Hindlimb muscle (tissue), 1 donor: ENCODE measurements at regions not wholly inside any gene's neighbourhood (a gene's known extent, or its start where the extent isn't known, plus 50 kb on each side); places are given as distances from the start of the nearest gene placed in this dataset.

Source experiments
- DNase-seq: peaks from one replicate; pipeline ENCODE4 v3.0.0-alpha.2; 2013

GRCh38 chr4:37109756-37110155, 134.8 kb upstream of the NWD2 start:
- no peak for DNase-seq

GRCh38 chr4:37124800-37125199, 119.7 kb upstream of the NWD2 start:
- DNase-seq: no peak

- DNase-seq: no peak
These were observed 118.5 kb upstream of the NWD2 start for GRCh38 chr4:37126051-37126450.

DNA sequence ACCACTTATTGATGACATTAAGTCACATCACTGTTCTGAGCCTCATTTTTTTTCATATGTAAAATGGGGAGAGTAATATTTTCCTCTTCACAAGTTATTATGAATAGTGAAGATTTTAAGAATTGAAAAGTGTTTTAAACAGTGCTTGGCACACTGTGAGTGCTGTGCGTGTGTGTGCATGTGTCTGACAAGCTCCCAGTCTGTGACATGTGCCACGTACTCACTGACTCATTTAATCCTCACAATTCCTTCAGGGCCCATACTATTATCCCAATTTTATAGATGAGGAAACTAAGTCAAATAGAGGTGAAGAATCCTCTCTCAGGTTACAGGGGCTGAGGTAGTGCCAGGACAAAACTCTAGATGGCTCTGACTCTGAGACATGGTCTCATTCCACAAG, 114.1 kb upstream of the NWD2 start:
- no peak for DNase-seq

- no peak for DNase-seq
These were observed 112.1 kb upstream of the NWD2 start for GRCh38 chr4:37132351-37132974.

DNA sequence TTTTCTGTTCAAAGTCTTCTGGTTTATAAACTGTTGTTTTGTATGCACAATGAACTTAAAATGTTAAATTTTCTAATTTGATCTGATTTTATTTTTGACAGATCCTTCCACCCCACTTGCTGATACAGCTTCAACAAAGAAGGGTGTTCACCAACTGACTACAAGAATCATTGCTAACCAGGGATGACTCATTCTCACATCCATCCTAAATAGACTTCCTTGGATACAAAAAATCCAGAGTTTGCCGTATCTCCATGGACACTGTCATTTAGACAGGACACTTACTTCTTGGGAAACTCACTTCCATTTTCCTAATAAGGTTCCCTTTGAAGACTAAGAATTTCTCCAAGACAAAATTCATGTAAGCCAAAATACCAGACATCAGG, 111.6 kb upstream of the NWD2 start:
- no peak for DNase-seq

DNA sequence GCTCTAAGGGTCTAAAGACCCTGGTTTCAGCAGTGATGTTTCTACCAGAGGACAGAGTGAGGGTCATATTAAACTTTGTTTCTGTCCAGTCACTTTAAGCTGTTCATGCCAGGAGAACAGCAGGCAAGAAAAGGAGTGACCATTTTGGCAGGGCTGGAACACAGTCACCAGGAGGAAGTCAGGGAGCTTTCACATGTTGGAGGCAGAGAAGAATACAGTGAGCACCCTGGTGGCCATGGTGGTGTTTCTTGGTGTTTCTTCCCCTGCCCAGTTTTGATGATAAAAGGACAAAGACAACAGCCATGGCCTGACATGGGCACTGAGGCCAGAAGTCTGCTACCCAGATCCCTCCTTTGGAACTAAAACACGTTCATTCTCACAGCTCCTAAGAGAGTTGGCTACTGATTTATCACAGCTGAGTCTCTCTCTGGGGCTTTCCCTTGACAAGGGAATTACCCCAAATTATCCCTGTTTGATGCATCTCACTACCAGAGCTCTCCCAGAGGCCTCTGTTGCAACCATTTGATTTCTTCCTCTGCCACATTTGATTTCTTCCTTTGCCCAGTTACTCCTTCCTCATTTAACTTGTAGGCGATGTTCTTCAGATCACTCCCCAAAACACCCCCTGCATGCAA, 106.4 kb upstream of the NWD2 start:
- DNase-seq: no peak

DNA sequence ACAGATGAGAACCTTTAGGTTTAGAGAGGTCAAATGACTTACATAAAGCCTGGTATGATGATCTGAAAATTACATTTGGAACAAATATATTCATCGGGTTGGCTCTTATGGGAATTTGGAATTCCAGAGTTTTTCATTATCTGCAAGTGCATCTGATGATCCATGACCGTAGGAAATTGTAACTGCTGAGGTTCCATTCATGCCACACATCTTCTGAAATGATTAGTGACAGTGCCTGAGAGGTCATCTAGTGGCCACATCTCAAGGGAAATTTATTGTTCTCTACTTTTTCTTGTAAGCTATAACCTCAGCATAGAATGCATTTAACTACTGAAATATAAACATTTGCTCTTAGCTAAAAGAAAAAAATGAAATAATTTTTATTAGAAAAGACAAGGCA, 105.8 kb upstream of the NWD2 start:
- no peak for DNase-seq

DNA sequence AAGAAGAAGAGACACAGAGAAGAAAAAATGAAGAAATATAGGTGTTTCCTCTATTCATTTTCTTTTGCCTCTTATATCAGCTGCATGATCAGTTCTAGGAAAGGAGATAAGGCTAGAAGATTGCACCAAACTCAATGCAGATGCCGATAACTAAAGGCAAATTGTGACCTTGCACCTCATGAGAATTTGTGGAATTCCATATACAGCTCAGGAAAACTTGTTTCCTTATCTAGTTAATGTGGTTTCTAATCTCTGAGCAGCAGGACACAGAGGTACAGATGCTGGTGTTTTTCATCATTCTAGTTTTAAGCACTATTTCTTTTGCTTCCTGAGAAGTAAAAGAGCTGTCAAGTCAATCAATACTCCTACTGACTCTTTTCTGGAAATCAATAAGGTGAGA, 104.6 kb upstream of the NWD2 start:
- DNase-seq: no peak

- DNase-seq: no peak
These were observed 98.3 kb upstream of the NWD2 start for GRCh38 chr4:37146260-37146659.

DNA sequence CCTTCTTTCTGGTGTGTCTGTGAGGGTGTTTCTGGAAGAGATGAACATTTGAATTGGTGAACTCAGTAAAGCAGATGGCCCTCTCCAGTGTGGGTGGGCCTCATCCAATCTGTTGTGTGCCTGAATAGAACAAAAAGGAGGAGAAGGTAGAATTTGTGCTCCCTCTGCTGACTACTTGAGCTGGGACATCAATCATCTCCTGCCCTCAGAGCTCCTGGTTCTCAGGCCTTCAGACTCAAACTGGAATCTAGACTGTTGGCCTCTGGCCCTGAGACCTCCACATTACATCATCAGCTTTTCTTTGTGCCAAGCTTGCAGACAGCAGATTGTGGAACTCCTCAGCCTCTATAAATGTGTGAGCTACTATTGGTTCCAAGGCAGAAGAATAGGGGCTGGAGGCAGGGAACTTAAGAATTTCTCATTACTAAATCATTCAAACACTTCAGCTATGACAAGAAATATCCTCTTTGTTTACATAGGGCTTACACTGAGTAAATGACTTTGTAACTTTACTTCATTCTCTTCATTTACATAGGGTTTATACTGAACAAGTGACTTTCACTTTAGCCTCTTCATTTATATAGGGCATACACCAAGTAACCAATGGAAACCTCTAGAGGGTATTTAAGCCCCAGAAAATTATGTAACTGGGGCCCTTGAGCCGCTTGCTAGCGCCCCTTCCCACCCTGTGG, 86.9 kb upstream of the NWD2 start:
- no peak for DNase-seq

- DNase-seq: no peak
These were observed 83.9 kb upstream of the NWD2 start for GRCh38 chr4:37160653-37161052.

- DNase-seq: no peak
These were observed 78.7 kb upstream of the NWD2 start for GRCh38 chr4:37165844-37166243.

DNA sequence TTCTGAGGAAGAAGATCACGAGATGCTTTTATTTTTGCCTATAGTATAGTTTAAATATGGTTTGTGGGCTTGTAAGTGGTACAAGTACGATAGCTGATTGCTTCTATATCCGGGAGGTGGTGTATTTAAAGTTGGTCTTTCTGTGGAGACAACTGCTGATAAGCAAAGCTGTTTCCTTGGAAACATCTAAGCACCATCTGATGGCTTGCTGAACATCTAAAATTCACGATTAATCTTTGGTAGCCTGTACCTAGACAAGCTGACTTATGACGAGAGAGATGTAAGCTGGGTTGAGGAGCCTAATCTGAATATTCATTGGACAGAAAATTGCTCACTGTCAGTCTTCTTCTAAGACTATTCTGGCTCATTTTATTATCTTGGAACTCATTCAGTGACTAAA, 74.6 kb upstream of the NWD2 start:
- no peak for DNase-seq

DNA sequence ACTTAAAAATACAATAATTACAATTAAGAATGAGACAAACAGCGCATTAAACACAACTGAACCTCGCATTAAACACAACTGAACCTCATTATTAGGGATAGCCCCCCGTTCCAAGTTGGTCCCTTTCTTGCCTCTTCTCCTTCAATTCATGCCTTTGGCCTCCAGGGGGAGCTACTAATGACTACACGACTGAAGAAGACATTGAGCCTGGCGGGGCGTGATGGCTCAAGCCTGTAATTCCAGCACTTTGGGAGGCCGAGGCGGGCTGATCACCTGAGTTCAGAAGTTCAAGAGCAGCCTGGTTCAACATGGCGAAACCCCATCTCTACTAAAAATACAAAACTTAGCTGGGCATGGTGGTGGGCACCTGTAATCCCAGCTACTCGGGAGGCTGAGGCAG, 56.4 kb upstream of the NWD2 start:
- no peak for DNase-seq
